Left ventricle myocardium inferior (tissue), 1 donor: ENCODE measurements at regions not wholly inside any gene's neighbourhood (a gene's known extent, or its start where the extent isn't known, plus 50 kb on each side); places are given as distances from the start of the nearest gene placed in this dataset.

Experiments used
- DNase-seq: peaks from one replicate; pipeline ENCODE4 v3.0.0-alpha.2; 2020
- H3K27ac ChIP-seq: fragments of 200-600 bp; replicated peaks from 2 replicates; pipeline ENCODE4 v1.8.0; 2021
- H3K27me3 ChIP-seq: fragments of 200-600 bp; 2 replicates; pipeline ENCODE4 v1.8.0; 2021; ENCODE audit warnings: low read depth
- H3K36me3 ChIP-seq: fragments of 200-600 bp; 2 replicates; pipeline ENCODE4 v1.8.0; 2021
- H3K4me1 ChIP-seq: fragments of 200-600 bp; 2 replicates; pipeline ENCODE4 v1.8.0; 2021
- H3K4me3 ChIP-seq: fragments of 200-600 bp; 2 replicates; pipeline ENCODE4 v1.8.0; 2021; ENCODE audit warnings: mild to moderate bottlenecking, moderate library complexity
- H3K9me3 ChIP-seq: fragments of 200-600 bp; replicated peaks from 2 replicates; pipeline ENCODE4 v1.8.0; 2021
- intact Hi-C: fragments of 100-400 bp; cut with micrococcal nuclease; formaldehyde crosslinking; loops from one replicate; pipeline ENCODE4 v1.11.0; 2022
- TF ChIP-seq, protein P1 (sequence below): fragments of 200-600 bp; IDR thresholded peaks from 2 replicates; pipeline ENCODE4 v1.8.0; 2021; ENCODE audit warnings: antibody characterized with exemption, mild to moderate bottlenecking, borderline replicate concordance
- donor health status: DM: no; HTN: yes; CAD: no; lungs with severe emphysema.

GRCh38 chr14:44405011-44405486, 102.0 kb downstream of the FSCB start:
- intact Hi-C loops, result no loop called here
- Histone ChIP-seq H3K36me3 (no peaks in the 10 kb centered on the region), H3K27me3 (no peaks in the 10 kb centered on the region), H3K4me3 (no peak overlapping the region), H3K27ac (no peak overlapping the region), H3K9me3 (no peaks in the 10 kb centered on the region), H3K4me1 (no peaks in the 10 kb centered on the region)
- DNase-seq, result no peak
- TF ChIP-seq, protein P1, sequence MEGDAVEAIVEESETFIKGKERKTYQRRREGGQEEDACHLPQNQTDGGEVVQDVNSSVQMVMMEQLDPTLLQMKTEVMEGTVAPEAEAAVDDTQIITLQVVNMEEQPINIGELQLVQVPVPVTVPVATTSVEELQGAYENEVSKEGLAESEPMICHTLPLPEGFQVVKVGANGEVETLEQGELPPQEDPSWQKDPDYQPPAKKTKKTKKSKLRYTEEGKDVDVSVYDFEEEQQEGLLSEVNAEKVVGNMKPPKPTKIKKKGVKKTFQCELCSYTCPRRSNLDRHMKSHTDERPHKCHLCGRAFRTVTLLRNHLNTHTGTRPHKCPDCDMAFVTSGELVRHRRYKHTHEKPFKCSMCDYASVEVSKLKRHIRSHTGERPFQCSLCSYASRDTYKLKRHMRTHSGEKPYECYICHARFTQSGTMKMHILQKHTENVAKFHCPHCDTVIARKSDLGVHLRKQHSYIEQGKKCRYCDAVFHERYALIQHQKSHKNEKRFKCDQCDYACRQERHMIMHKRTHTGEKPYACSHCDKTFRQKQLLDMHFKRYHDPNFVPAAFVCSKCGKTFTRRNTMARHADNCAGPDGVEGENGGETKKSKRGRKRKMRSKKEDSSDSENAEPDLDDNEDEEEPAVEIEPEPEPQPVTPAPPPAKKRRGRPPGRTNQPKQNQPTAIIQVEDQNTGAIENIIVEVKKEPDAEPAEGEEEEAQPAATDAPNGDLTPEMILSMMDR, result no peak

GRCh38 chr14:44404599-44404998, 102.5 kb downstream of the FSCB start:
- Histone ChIP-seq H3K4me3 (no peak overlapping the region), H3K27me3 (no peaks in the 10 kb centered on the region), H3K9me3 (no peaks in the 10 kb centered on the region), H3K36me3 (no peaks in the 10 kb centered on the region), H3K27ac (no peak overlapping the region), H3K4me1 (no peaks in the 10 kb centered on the region)
- no peak for DNase-seq
- intact Hi-C loops, result no loop called here
- TF ChIP-seq, protein P1, result no peak

DNA sequence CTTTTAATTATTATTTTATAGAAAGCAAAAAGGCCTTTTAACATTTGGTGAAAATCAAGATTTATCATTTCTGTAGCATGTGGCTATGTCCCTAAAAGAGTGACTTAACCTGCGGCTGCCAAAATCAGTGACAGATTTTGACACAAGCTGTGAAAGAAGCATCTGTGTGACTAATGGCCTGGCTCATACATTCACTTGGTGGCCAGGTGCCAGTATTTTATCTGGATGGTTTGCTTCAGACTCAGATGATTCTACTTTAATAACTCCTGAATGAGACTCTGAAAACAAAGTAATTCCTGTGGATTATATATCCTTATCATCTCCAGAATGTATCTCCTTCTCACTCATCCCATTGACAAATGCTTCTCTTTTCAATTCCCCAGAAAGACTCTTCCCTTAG, 103.0 kb downstream of the FSCB start:
- intact Hi-C loops, result no loop called here
- H3K9me3 ChIP-seq, result no peaks in the 10 kb centered on the region
- H3K27me3 ChIP-seq, result no peaks in the 10 kb centered on the region
- no peaks in the 10 kb centered on the region for H3K4me1 ChIP-seq
- no peak for DNase-seq
- H3K27ac ChIP-seq, result no peak overlapping the region
- no peak overlapping the region for H3K4me3 ChIP-seq
- H3K36me3 ChIP-seq, result no peaks in the 10 kb centered on the region
- TF ChIP-seq, protein P1, result no peak

- Histone ChIP-seq H3K4me3 (no peak overlapping the region), H3K36me3 (no peaks in the 10 kb centered on the region), H3K9me3 (no peaks in the 10 kb centered on the region), H3K4me1 (no peaks in the 10 kb centered on the region), H3K27ac (no peak overlapping the region), H3K27me3 (no peaks in the 10 kb centered on the region)
- TF ChIP-seq, protein P1, result no peak
- no peak for DNase-seq
- intact Hi-C loops, result no loop called here
These were observed 103.9 kb downstream of the FSCB start for GRCh38 chr14:44403193-44403592.

DNA sequence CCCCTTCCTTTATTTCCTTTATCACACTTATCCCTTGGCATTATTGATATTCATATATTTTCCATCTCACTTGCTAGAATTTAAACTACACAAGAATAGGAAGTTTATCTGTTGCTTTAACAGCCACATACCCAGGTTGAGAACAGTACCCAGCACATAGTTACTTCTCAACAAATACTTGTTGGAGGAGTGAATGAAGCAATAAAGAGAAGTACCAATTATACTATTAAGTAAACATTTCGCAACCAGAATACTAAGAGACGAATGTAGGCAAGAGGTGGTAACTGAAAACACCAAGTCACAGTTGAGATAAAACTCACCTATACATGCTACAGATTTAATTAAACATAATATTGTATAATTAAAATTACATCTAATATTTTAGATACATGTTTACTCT, 110.9 kb downstream of the FSCB start:
- intact Hi-C loops, result no loop called here
- H3K27me3 ChIP-seq, result no peaks in the 10 kb centered on the region
- TF ChIP-seq, protein P1, result no peak
- no peaks in the 10 kb centered on the region for H3K9me3 ChIP-seq
- no peaks in the 10 kb centered on the region for H3K36me3 ChIP-seq
- no peaks in the 10 kb centered on the region for H3K4me1 ChIP-seq
- no peak for DNase-seq
- H3K4me3 ChIP-seq, result no peak overlapping the region
- no peak overlapping the region for H3K27ac ChIP-seq

GRCh38 chr14:44392984-44393383, 114.1 kb downstream of the FSCB start:
- no peak for DNase-seq
- no peak overlapping the region for H3K27ac ChIP-seq
- H3K4me1 ChIP-seq, result no peaks in the 10 kb centered on the region
- H3K9me3 ChIP-seq, result no peaks in the 10 kb centered on the region
- TF ChIP-seq, protein P1, result no peak
- no peaks in the 10 kb centered on the region for H3K27me3 ChIP-seq
- intact Hi-C loops, result no loop called here
- no peak overlapping the region for H3K4me3 ChIP-seq
- H3K36me3 ChIP-seq, result no peaks in the 10 kb centered on the region
